HEK293 (cell line): ENCODE measurements at regions not wholly inside any gene's neighbourhood (a gene's known extent, or its start where the extent isn't known, plus 50 kb on each side); places are given as distances from the start of the nearest gene placed in this dataset.

ENCODE experiments used
- CTCF ChIA-PET: fragments of 350-600 bp; formaldehyde crosslinking; extraction: SDS; loops from one replicate; lab custom pipeline; 2021; ENCODE audit warnings: antibody characterized with exemption; lab: Yijun Ruan, JAX
- POLR2A ChIA-PET: fragments of 300-600 bp; formaldehyde crosslinking; extraction: SDS; loops from one replicate; lab custom pipeline; 2020; ENCODE audit warnings: antibody characterized with exemption, inconsistent platforms; lab: Yijun Ruan, JAX
- H3K27ac ChIP-seq: fragments of 200-500 bp; sonication (Bioruptor generic); 2 replicates; pipeline ENCODE4 v1.5.1; 2014; ENCODE audit warnings: low read depth, low read length, control low read depth, inconsistent platforms; ENCODE audit errors: extremely low read depth
- H3K36me3 ChIP-seq, 2 experiments: fragments of 200-500 bp in 1 of 2; sonication (Bioruptor generic) in 1 of 2; 1 replicate in 1 of 2; 2 replicates in 1 of 2; pipeline ENCODE4 v1.5.1; 2014 to 2017; ENCODE audit warnings: inconsistent platforms in 2 of 2, low read length in 2 of 2; ENCODE audit not compliant: control insufficient read depth in 2 of 2, insufficient read depth in 1 of 2
- H3K4me1 ChIP-seq: fragments of 200-500 bp; sonication (Bioruptor generic); 2 replicates; pipeline ENCODE4 v1.5.1; 2014; ENCODE audit warnings: mild to moderate bottlenecking, low read length, inconsistent platforms; ENCODE audit not compliant: control insufficient read depth, insufficient read depth
- H3K4me3 ChIP-seq: 2 replicates; pipeline ENCODE4 v1.5.1; 2011; ENCODE audit warnings: low read depth, mild to moderate bottlenecking, control low read depth, low read length, moderate library complexity
- H3K9me3 ChIP-seq: fragments of 200-500 bp; sonication (Bioruptor generic); 2 replicates; pipeline ENCODE4 v1.5.1; 2014; ENCODE audit warnings: low read depth, low read length, inconsistent platforms; ENCODE audit not compliant: control insufficient read depth, insufficient read depth
- EGR2 ChIP-seq: fragments of 450-650 bp; formaldehyde crosslinking; IDR thresholded peaks from 2 replicates; pipeline ENCODE4 v1.5.1; 2016; ENCODE audit warnings: low read depth, missing biosample characterization, missing genetic modification characterization
- GLIS1 ChIP-seq: fragments of 450-650 bp; formaldehyde crosslinking; IDR thresholded peaks from 2 replicates; pipeline ENCODE4 v1.5.1; 2016; ENCODE audit warnings: missing biosample characterization, missing genetic modification characterization
- PATZ1 ChIP-seq: fragments of 450-650 bp; formaldehyde crosslinking; IDR thresholded peaks from 2 replicates; pipeline ENCODE4 v1.5.1; 2016; ENCODE audit warnings: missing biosample characterization, missing genetic modification characterization
- PRDM1 ChIP-seq: fragments of 450-650 bp; formaldehyde crosslinking; IDR thresholded peaks from 2 replicates; pipeline ENCODE4; 2016; ENCODE audit warnings: missing biosample characterization, missing genetic modification characterization
- REPIN1 ChIP-seq: fragments of 450-650 bp; formaldehyde crosslinking; IDR thresholded peaks from 2 replicates; pipeline ENCODE4 v1.5.1; 2017; ENCODE audit warnings: missing biosample characterization, missing genetic modification characterization, low read depth
- ZBTB49 ChIP-seq: fragments of 450-650 bp; formaldehyde crosslinking; IDR thresholded peaks from 2 replicates; pipeline ENCODE4 v1.5.1; 2016; ENCODE audit warnings: missing biosample characterization, missing genetic modification characterization, low read depth
- ZBTB7A ChIP-seq: fragments of 450-650 bp; formaldehyde crosslinking; IDR thresholded peaks from 2 replicates; pipeline ENCODE4 v1.5.1; 2016; ENCODE audit warnings: low read depth, missing biosample characterization, missing genetic modification characterization
- ZFP3 ChIP-seq: fragments of 450-650 bp; formaldehyde crosslinking; IDR thresholded peaks from 2 replicates; pipeline ENCODE4 v1.5.1; 2016; ENCODE audit warnings: low read depth, missing biosample characterization, missing genetic modification characterization
- ZIC2 ChIP-seq: fragments of 450-650 bp; formaldehyde crosslinking; IDR thresholded peaks from 2 replicates; pipeline ENCODE4 v1.5.1; 2016; ENCODE audit warnings: missing biosample characterization, missing genetic modification characterization
- ZNF133 ChIP-seq: fragments of 450-650 bp; formaldehyde crosslinking; IDR thresholded peaks from 2 replicates; pipeline ENCODE4 v1.5.1; 2016; ENCODE audit warnings: missing biosample characterization, missing genetic modification characterization
- ZNF146 ChIP-seq: fragments of 450-650 bp; formaldehyde crosslinking; IDR thresholded peaks from 2 replicates; pipeline ENCODE4 v1.5.1; 2016; ENCODE audit warnings: missing biosample characterization, missing genetic modification characterization
- ZNF529 ChIP-seq: fragments of 450-650 bp; formaldehyde crosslinking; IDR thresholded peaks from 2 replicates; pipeline ENCODE4 v1.5.1; 2017; ENCODE audit warnings: missing genetic modification characterization, missing biosample characterization; ENCODE audit not compliant: insufficient replicate concordance
- ZNF654 ChIP-seq: fragments of 450-650 bp; formaldehyde crosslinking; IDR thresholded peaks from 2 replicates; pipeline ENCODE4 v1.5.1; 2016; ENCODE audit warnings: low read depth, missing biosample characterization, missing genetic modification characterization
- ZNF768 ChIP-seq: fragments of 450-650 bp; formaldehyde crosslinking; IDR thresholded peaks from 2 replicates; pipeline ENCODE4 v1.5.1; 2018; ENCODE audit warnings: missing biosample characterization, mild to moderate bottlenecking, missing genetic modification characterization
- ZSCAN16 ChIP-seq: fragments of 450-650 bp; formaldehyde crosslinking; IDR thresholded peaks from 2 replicates; pipeline ENCODE4 v1.5.1; 2016; ENCODE audit warnings: missing biosample characterization, missing genetic modification characterization
- TF ChIP-seq, protein P1 (sequence below): fragments of 450-650 bp; IDR thresholded peaks from 2 replicates; pipeline ENCODE4 v1.5.1; 2018; ENCODE audit warnings: missing biosample characterization, missing genetic modification characterization

DNA sequence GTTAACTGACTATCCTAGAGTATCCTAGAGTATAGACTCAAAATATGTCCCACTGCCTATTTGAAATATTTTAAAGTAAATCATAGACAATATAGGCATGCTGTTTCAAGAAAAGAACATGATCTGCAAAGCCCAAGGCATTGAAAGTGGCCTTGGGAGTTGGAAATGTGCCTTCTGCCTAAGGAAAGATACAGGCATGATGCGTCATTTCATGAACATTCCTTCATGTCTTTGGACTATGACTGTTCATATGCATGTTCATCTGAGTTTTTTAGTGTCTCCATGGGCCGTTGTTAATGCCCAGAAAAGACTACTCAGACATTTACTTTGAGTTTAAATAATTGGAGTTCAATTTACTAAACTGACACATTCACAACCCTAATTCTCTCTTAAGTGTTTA lies 69.7 kb upstream of the PRDM11 start:
- CTCF ChIA-PET: interaction anchor here (0.9 to 1.4 kb wide), 2 partner anchors 141 to 149 kb away, joined by 3 read pairs; no protein-coding TSS in a partner anchor
- Histone ChIP-seq H3K4me3 (no peak overlapping the region), H3K4me1 (no peaks in the 10 kb centered on the region), H3K9me3 (no peaks in the 10 kb centered on the region), H3K27ac (no peak overlapping the region), H3K36me3 (no peaks in the 10 kb centered on the region)
- POLR2A ChIA-PET: no interaction called here
- no peak for TF ChIP-seq EGR2 (tag by site-specific recombination)
- no peak for TF ChIP-seq ZIC2 (tag by site-specific recombination)
- no peak for TF ChIP-seq ZNF146
- TF ChIP-seq, protein P1, sequence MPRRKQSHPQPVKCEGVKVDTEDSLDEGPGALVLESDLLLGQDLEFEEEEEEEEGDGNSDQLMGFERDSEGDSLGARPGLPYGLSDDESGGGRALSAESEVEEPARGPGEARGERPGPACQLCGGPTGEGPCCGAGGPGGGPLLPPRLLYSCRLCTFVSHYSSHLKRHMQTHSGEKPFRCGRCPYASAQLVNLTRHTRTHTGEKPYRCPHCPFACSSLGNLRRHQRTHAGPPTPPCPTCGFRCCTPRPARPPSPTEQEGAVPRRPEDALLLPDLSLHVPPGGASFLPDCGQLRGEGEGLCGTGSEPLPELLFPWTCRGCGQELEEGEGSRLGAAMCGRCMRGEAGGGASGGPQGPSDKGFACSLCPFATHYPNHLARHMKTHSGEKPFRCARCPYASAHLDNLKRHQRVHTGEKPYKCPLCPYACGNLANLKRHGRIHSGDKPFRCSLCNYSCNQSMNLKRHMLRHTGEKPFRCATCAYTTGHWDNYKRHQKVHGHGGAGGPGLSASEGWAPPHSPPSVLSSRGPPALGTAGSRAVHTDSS: no peak

DNA sequence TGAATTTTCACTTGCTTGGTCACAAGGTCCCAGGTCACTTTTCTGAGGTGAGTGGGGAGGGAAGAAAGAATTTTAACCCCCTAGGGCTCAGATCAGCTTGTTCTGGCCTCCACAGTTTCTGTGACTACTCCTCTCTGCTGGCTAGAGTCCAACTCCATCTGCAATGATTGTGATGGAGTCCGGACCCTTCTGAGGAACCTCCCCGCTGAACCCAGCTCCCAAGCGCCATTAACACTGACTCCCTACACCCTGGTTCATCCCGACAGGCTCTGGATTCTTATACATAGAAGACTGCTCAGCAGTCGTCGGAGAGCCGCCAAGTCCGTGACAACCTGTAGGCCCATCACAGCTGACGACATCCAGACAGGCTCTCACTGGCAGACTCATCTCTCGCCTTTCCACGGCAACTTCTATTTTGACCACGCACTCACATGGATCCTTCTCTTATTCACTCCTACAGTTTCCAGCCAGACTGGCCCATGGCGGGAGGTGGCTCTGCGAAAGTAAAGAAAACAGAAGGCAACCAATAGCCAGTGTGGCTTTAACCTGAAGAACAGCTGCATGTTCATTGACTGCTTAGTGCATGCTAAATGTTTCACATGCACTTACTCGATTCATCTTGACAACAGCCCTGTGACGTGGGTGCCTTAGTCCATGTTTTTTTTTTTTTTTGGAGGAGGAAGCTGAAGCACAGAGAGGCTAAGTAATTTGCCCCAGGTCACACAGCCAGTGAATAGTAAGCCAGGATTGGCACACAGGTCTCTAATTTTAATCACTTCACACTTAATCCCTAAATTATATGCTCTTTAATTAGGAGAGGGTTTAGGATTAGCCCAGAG lies 68.0 kb upstream of the PRDM11 start:
- CTCF ChIA-PET: interaction anchor here (0.6 to 1.4 kb wide), 3 partner anchors 26 to 293 kb away, joined by 3 read pairs; no protein-coding TSS in a partner anchor
- Histone ChIP-seq H3K4me1 (no peaks in the 10 kb centered on the region), H3K36me3 (no peaks in the 10 kb centered on the region), H3K9me3 (no peaks in the 10 kb centered on the region)
- TF ChIP-seq ZNF768 (tag by site-specific recombination): peak; percentile 58; the same call in 1 of the 2 replicates
- TF ChIP-seq ZFP3 (tag by site-specific recombination): no peak
- TF ChIP-seq, all 188 proteins: peak for 1
- H3K27ac ChIP-seq: no peak overlapping the region
- POLR2A ChIA-PET: no interaction called here
- no peak overlapping the region for H3K4me3 ChIP-seq

GRCh38 chr11:45079075-45079444 lies 67.4 kb upstream of the PRDM11 start:
- Histone ChIP-seq H3K36me3 (no peaks in the 10 kb centered on the region), H3K4me3 (no peak overlapping the region), H3K4me1 (no peaks in the 10 kb centered on the region), H3K27ac (no peak overlapping the region), H3K9me3 (no peaks in the 10 kb centered on the region)
- ChIA-PET CTCF (interaction anchor here (1.0 kb wide), 1 partner anchor 26 kb away, joined by 3 read pairs; no protein-coding TSS in a partner anchor), POLR2A (no interaction called here)
- no peak for TF ChIP-seq ZNF133 (tag by site-specific recombination)
- TF ChIP-seq PRDM1 (tag by site-specific recombination): no peak
- no peak for TF ChIP-seq GLIS1 (tag by site-specific recombination)
- TF ChIP-seq PATZ1: no peak
- TF ChIP-seq REPIN1 (tag by site-specific recombination): no peak

DNA sequence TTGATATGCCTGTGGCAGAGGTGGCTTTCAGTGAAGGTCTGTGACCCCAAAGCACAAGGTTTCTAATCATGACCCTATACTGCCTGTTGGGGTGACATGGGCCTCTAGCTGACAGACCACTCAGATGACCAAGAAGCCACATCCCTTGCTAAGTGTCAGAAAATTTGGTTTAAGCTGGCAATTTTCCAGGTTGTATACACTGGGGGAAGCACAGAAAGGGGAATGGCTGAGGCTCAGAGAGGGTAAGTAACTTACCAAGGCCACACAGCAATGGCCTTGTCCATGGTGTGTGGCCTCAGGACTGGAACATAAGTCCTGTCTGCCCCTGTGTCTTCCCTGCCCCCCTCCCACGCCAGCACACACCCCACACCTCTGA lies 66.9 kb upstream of the PRDM11 start:
- no peak for TF ChIP-seq ZBTB49 (tag by site-specific recombination)
- no peak for TF ChIP-seq ZSCAN16 (tag by site-specific recombination)
- no peak for TF ChIP-seq GLIS1 (tag by site-specific recombination)
- TF ChIP-seq ZBTB7A (tag by site-specific recombination): no peak
- no peak for TF ChIP-seq ZNF654 (tag by site-specific recombination)
- TF ChIP-seq ZNF529 (tag by site-specific recombination): no peak
- Histone ChIP-seq H3K4me1 (no peaks in the 10 kb centered on the region), H3K27ac (no peak overlapping the region), H3K9me3 (no peaks in the 10 kb centered on the region), H3K36me3 (no peaks in the 10 kb centered on the region), H3K4me3 (no peak overlapping the region)
- CTCF ChIA-PET: interaction anchor here (0.6 to 2.9 kb wide), 7 partner anchors 16 to 253 kb away, joined by 3 to 11 read pairs (median 3); no protein-coding TSS in a partner anchor
- POLR2A ChIA-PET: no interaction called here
